ENCODE measurements at regions not wholly inside any gene's neighbourhood (a gene's known extent, or its start where the extent isn't known, plus 50 kb on each side); places are given as distances from the start of the nearest gene placed in this dataset.

GRCh38 chr6:14917109-14917910 lies 328.6 kb upstream of the JARID2 start:
- TF ChIP-seq CTCF (IDR thresholded peaks at IDR 0.05; ENCODE audit: insufficient read depth, low read depth, low read length) (no peak), EZH2 (IDR thresholded peaks at IDR 0.05; ENCODE audit: insufficient read depth, low read length) (no peak)
